Neural crest cell (in vitro differentiated cells): ENCODE measurements at regions not wholly inside any gene's neighbourhood (a gene's known extent, or its start where the extent isn't known, plus 50 kb on each side); places are given as distances from the start of the nearest gene placed in this dataset.

Experiments used
- DNase-seq: peaks from one replicate; pipeline ENCODE4 v3.0.0; 2021; ENCODE audit warnings: low read depth, mixed read lengths, low spot score
- H3K27ac Mint-ChIP-seq: one replicate; pipeline ENCODE4 v1.8.0; 2021; ENCODE audit warnings: mild to moderate bottlenecking, mixed read lengths; ENCODE audit not compliant: unreplicated experiment
- H3K27me3 Mint-ChIP-seq: 2 replicates; pipeline ENCODE4 v1.8.0; 2021; ENCODE audit warnings: low read depth, mild to moderate bottlenecking, mixed read lengths
- H3K36me3 Mint-ChIP-seq: 2 replicates; pipeline ENCODE4 v1.8.0; 2021; ENCODE audit warnings: low read depth, mild to moderate bottlenecking, mixed read lengths
- H3K4me1 Mint-ChIP-seq: 2 replicates; pipeline ENCODE4 v1.8.0; 2021; ENCODE audit warnings: mixed read lengths
- H3K4me3 Mint-ChIP-seq: one replicate; pipeline ENCODE4 v1.8.0; 2021; ENCODE audit warnings: mild to moderate bottlenecking, mixed read lengths
- H3K9me3 Mint-ChIP-seq: 2 replicates; pipeline ENCODE4 v1.8.0; 2021; ENCODE audit warnings: mixed read lengths
- CTCF ChIP-seq: fragments of 200-600 bp; sonication (generic); conservative IDR thresholded peaks from 2 replicates; pipeline ENCODE4 v1.5.0; 2021; ENCODE audit warnings: antibody characterized with exemption, mild to moderate bottlenecking

- no peak for DNase-seq
- Mint-ChIP-seq H3K4me3 (no peak overlapping the region), H3K9me3 (no peaks in the 10 kb centered on the region), H3K4me1 (peaks cover 4% of the 10 kb centered on the region), H3K27ac (no peak overlapping the region), H3K27me3 (no peaks in the 10 kb centered on the region), H3K36me3 (no peaks in the 10 kb centered on the region)
- TF ChIP-seq CTCF: no peak
These were observed 444.9 kb upstream of the THBS1 start for GRCh38 chr15:39135989-39136388.

DNA sequence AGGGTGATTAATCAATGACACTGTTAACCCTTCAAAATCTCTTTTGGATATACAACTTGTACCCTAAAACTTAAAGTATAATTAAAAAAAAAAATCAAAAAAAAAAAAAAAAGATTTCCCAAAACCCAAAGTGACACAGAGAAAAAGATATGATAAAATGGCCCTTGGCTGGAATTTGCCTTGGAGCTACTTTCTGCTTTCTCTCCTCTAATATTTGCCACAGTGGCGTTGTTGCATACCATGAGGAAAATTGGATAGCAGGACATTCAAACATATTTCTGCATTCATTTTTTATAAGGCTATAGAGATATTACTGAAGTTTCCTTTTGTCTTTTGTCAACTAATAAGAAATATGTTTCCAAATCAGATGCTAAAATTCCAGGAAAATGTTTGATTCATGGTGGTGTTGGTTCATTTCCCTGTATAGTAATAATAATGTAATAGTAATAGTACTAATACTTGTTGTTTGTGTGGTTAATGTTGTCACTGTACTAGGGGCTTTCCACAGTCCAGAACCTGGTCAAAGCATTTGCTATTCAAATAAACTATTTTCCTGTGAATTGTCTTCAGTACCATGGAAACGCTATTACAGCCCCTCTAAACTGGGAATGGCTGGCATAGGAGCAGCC is 441.3 kb upstream of the THBS1 start:
- H3K36me3 Mint-ChIP-seq: no peaks in the 10 kb centered on the region
- no peak overlapping the region for H3K27ac Mint-ChIP-seq
- DNase-seq: no peak
- no peak for TF ChIP-seq CTCF
- H3K27me3 Mint-ChIP-seq: no peaks in the 10 kb centered on the region
- no peak overlapping the region for H3K4me3 Mint-ChIP-seq
- peaks cover 5% of the 10 kb centered on the region for H3K4me1 Mint-ChIP-seq
- H3K9me3 Mint-ChIP-seq: no peaks in the 10 kb centered on the region

- no peaks in the 10 kb centered on the region for H3K9me3 Mint-ChIP-seq
- no peak overlapping the region for H3K4me3 Mint-ChIP-seq
- no peak for TF ChIP-seq CTCF
- no peaks in the 10 kb centered on the region for H3K27me3 Mint-ChIP-seq
- no peak overlapping the region for H3K27ac Mint-ChIP-seq
- DNase-seq: no peak
- no peaks in the 10 kb centered on the region for H3K36me3 Mint-ChIP-seq
- H3K4me1 Mint-ChIP-seq: peaks cover 5% of the 10 kb centered on the region
These were observed 440.7 kb upstream of the THBS1 start for GRCh38 chr15:39140060-39140604.

DNA sequence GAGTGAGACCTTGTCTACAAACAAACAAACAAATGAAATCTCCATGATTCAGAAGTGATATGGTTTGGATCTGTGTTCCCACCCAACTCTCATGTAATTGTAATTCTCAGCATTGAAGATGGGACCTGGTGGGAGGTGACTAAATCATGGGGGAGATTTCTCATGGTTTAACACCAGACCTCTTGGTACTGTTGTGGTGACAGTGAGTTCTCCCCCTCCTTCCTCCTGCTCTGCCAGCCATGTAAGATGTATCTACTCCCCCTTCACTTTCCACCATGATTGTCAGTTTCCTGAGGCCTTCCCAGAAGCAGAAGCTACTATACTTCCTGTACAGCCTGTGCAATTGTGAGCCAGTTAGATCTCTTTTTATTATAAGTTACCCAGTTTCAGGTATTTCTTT is 438.4 kb upstream of the THBS1 start:
- no peak for TF ChIP-seq CTCF
- H3K9me3 Mint-ChIP-seq: no peaks in the 10 kb centered on the region
- H3K27me3 Mint-ChIP-seq: no peaks in the 10 kb centered on the region
- H3K4me3 Mint-ChIP-seq: no peak overlapping the region
- no peaks in the 10 kb centered on the region for H3K36me3 Mint-ChIP-seq
- peaks cover 5% of the 10 kb centered on the region for H3K4me1 Mint-ChIP-seq
- H3K27ac Mint-ChIP-seq: no peak overlapping the region
- DNase-seq: no peak

DNA sequence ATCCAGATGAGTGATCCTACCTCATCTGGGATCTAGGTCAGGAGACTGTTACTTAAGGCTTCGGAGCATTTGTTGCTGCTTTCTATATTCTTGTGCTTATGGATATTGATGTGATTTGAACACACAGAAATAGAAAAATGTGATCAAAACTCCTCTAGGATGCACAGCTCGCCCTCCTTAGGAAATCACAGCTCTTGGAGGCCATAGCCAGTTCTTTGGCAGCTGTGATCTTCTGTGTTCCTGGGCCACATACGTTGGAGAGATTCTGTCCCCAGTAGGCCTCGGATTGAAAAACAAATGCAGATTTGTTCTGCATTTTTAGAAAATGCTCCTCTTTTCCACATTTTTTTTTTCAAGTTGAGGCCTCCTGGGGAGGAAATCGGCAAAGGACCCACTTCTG is 437.4 kb upstream of the THBS1 start:
- DNase-seq: no peak
- no peak overlapping the region for H3K27ac Mint-ChIP-seq
- TF ChIP-seq CTCF: no peak
- H3K36me3 Mint-ChIP-seq: no peaks in the 10 kb centered on the region
- peaks cover 5% of the 10 kb centered on the region for H3K4me1 Mint-ChIP-seq
- H3K9me3 Mint-ChIP-seq: no peaks in the 10 kb centered on the region
- H3K4me3 Mint-ChIP-seq: no peak overlapping the region
- H3K27me3 Mint-ChIP-seq: no peaks in the 10 kb centered on the region
